ENCODE measurements at regions not wholly inside any gene's neighbourhood (a gene's known extent, or its start where the extent isn't known, plus 50 kb on each side); places are given as distances from the start of the nearest gene placed in this dataset.
A peak's percentile ranks its signal among the peaks of the same experiment; 100 is the strongest.
"Not testable (repeated sequence)": the region's sequence is repeated elsewhere in the genome, so short reads cannot be mapped to it uniquely, and the experiment has no call there.

DNA sequence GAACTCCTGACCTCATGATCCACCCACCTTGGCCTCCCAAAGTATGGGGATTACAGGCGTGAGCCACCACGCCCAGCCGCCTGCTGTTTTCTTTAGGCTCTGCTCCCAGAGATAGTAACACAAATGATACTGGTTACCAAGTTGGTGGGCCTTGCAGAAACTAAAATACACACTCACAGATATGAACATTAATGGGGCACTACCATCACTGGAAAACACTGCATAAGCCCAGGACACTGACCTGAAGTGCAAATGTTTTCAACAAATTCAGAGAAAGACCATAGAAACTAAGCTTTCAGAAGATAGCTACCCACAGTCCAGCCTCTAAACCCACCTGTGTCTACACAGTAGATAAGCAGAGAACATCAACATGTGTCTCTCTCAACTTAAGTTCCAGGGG, 180.5 kb downstream of the FCRL5 start:
- no peak for DNase-seq
- Mint-ChIP-seq H3K27ac (no peak overlapping the region), H3K4me1 (no peaks in the 10 kb centered on the region), H3K27me3 (peaks cover 21% of the 10 kb centered on the region), H3K4me3 (no peak overlapping the region), H3K9me3 (no peaks in the 10 kb centered on the region), H3K36me3 (ENCODE audit: low read depth) (no peaks in the 10 kb centered on the region)
- POLR2A ChIA-PET: no interaction called here
- CTCF ChIA-PET: interaction anchor here (0.7 to 1.2 kb wide), 2 partner anchors 11 to 134 kb away, joined by 3 read pairs; no protein-coding TSS in a partner anchor

DNA sequence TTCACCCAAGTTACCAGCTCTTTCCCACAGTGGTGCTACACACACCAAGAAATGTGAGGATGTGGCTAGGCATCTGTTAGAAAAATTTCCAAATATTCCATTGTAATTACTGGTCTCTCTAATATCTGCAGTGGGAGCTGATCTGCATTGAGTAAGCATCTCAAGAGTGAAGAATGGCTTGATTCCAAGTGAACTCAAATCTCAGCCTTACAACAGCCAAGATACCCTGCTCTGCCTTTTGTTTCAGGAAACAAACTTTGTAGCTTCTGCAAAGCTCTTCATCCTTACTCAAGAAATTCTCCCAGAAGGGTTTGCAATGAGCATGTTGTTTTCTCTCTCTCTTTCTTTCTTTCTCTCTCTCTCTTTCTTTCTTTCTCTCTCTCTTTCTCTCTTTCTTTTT, 181.1 kb downstream of the FCRL5 start:
- no peaks in the 10 kb centered on the region for H3K36me3 Mint-ChIP-seq (ENCODE audit: low read depth)
- H3K9me3 Mint-ChIP-seq: no peaks in the 10 kb centered on the region
- no peak overlapping the region for H3K4me3 Mint-ChIP-seq
- ChIA-PET POLR2A (no interaction called here), CTCF (interaction anchor here (0.7 to 1.3 kb wide), 8 partner anchors 9 to 134 kb away, joined by 3 to 6 read pairs (median 3); no protein-coding TSS in a partner anchor)
- peaks cover 20% of the 10 kb centered on the region for H3K27me3 Mint-ChIP-seq
- H3K4me1 Mint-ChIP-seq: no peaks in the 10 kb centered on the region
- H3K27ac Mint-ChIP-seq: no peak overlapping the region
- DNase-seq: no peak

DNA sequence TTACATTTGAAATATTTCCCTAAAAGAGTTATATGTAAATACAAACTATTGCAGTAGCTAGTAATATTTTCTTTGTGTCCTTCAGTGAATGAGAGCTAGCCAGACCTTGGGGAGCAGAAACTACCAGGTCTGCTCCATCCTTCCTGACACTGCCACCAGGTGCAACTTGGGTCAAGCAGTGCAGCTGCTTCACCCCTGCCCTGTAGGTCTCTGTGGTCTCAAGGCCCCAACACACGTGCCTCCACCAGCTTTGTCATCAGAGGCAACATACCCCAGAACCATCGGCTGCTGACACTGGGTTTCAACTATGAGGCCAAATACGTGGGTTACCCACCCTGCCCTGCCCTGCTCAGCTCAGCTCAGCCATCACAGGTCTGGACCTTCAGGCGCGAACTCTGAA, 181.6 kb downstream of the FCRL5 start:
- Mint-ChIP-seq H3K36me3 (ENCODE audit: low read depth) (no peaks in the 10 kb centered on the region), H3K9me3 (no peaks in the 10 kb centered on the region)

DNA sequence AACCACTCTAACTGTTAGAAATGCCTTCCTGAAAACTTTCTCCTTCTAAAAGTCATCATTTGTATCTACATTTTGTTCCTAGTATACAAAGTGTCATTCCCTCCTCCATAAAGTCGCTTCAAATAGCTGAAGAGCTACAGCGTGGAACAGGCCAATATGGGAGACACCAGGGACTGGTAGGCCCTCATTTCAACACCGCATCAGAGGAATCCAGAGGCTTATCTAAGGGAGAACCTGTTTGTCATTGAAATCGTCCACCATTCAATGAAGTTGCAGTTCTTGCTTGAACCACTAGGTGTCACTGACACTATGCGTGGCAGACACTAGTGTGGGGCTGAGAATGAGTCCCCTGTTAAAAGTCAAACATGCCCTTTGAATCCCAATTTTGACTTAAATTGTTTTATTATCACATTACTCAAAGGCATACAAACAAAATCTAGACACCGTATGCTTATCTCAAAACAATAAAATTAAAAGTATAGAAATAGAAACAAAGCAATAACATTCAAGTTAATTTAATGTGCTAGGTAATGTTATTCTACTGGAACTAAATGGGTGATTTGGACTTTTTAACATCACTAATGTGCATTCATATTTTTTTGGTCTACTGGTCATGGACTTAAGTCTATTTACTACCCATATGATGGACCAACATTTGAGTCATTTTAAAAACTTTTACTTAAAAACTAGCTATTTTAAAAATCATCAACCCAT, 182.3 kb downstream of the FCRL5 start:
- H3K4me3 Mint-ChIP-seq: no peak overlapping the region
- peak; percentile 32 for DNase-seq
- ChIA-PET CTCF (interaction anchor here (0.6 to 1.7 kb wide), 12 partner anchors 10 to 321 kb away, joined by 3 to 6 read pairs (median 3); no protein-coding TSS in a partner anchor), POLR2A (no interaction called here)
- H3K36me3 Mint-ChIP-seq (ENCODE audit: low read depth): no peaks in the 10 kb centered on the region
- no peaks in the 10 kb centered on the region for H3K4me1 Mint-ChIP-seq
- H3K27ac Mint-ChIP-seq: no peak overlapping the region
- H3K27me3 Mint-ChIP-seq: peaks cover 18% of the 10 kb centered on the region
- H3K9me3 Mint-ChIP-seq: no peaks in the 10 kb centered on the region

More for the DNA sequence above, 181.6 kb downstream of the FCRL5 start:
- Mint-ChIP-seq H3K27me3 (peaks cover 19% of the 10 kb centered on the region), H3K27ac (no peak overlapping the region), H3K4me3 (no peak overlapping the region), H3K4me1 (no peaks in the 10 kb centered on the region)
- DNase-seq: no peak
- ChIA-PET POLR2A (no interaction called here), CTCF (interaction anchor here (0.6 to 1.3 kb wide), 10 partner anchors 10 to 320 kb away, joined by 3 to 6 read pairs (median 3); no protein-coding TSS in a partner anchor)

DNA sequence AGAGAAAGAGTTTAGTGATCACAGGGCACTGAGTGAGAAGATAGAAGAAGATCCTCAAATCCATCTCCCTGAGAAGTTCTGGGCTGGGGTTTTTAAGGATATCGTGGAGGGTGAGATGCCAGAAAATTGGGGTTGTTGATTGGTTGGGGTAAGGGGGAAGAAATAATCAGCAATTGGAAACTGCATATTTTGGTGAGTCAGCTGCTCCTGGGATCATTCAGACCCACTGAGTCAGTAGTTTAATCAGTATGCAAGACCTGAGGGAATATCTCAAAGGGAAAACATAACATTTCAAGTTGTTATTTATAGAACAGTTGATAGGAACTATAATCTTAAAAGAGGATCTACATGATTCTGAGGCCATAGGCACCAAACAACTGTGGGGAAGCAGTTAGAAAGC, 183.4 kb downstream of the FCRL5 start:
- not testable (repeated sequence) for H3K9me3 Mint-ChIP-seq
- CTCF ChIA-PET: interaction anchor here (1.0 to 1.7 kb wide), 3 partner anchors 10 to 117 kb away, joined by 3 to 5 read pairs (median 4); no protein-coding TSS in a partner anchor

DNA sequence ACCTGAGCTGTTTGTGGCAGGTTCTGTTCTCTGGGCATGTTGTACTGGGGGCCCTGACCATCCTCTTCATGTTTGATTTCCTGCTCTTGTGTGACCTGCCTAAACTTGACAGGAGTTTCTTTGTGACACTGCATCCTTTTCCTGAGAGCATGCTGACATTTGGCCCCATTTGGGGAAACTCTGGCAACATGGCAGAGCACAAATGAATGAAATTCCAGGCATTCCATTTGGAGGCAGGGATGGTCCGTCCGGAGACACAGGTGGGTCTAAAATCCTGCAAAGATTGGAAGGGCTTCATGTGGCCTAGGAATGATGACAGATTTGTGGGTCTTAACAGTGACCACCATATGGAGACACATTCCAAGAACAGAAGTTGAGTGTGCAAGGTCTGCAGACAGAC, 184.0 kb downstream of the FCRL5 start:
- Mint-ChIP-seq H3K4me1 (no peaks in the 10 kb centered on the region), H3K4me3 (no peak overlapping the region), H3K36me3 (ENCODE audit: low read depth) (no peaks in the 10 kb centered on the region), H3K27ac (no peak overlapping the region), H3K27me3 (peaks cover 14% of the 10 kb centered on the region), H3K9me3 (no peaks in the 10 kb centered on the region)
- CTCF ChIA-PET: no interaction called here
- POLR2A ChIA-PET: no interaction called here
- no peak for DNase-seq

More for the DNA sequence above, 183.4 kb downstream of the FCRL5 start:
- peaks cover 17% of the 10 kb centered on the region for H3K27me3 Mint-ChIP-seq
- H3K36me3 Mint-ChIP-seq (ENCODE audit: low read depth); H3K4me3 Mint-ChIP-seq; H3K27ac Mint-ChIP-seq; POLR2A ChIA-PET; H3K4me1 Mint-ChIP-seq; DNase-seq: not testable (repeated sequence)

DNA sequence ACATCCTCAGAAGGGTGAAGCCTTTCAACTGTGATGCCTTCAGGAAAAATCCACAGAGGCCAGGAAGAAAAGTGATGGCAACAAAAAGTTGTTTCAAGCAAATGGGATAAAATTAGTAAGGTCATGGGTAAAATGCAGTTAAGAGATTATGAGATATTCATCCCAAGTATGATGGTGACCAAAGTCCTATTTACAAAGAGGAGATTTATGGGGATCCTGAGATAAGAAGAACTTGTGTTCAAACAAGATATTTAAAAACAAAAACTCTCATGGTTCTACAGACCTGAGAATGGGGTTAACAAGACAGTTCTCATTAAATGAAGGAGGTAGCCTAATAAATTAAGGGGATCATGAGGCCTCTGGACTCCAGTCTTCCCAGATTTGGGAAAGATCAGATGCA, 184.4 kb downstream of the FCRL5 start:
- Mint-ChIP-seq H3K9me3 (no peaks in the 10 kb centered on the region), H3K27ac (no peak overlapping the region), H3K4me1 (no peaks in the 10 kb centered on the region)

DNA sequence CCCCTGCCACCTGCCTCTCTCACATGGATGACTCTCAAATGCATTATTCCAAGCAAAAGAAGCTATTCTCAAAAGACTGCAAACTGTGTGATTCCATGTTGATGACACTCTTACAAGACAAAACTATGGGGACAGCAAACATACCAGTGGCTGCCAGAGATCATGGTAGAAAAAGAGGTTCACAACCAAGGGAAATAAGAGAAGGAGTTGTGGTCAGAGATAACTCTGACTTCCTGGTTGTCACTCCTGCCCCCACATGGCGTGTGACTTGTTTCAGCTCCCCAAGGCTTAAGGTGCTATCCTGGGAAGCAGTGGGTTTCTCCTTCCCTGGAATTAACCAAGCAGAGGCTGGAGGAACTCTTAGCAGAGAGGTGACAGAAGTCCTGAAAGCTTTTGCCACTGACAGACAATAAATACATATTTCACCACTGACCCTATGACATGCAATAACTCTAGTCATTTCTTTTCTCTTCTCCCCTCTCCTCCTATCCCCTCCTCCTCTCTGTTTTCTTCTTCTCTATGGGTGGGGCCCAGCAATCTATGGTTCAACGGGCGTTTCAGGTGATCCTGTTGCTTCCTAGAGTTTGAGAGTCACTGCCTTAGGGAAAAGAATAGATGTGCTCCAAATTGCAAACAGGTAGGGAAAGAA, 185.1 kb downstream of the FCRL5 start:
- Mint-ChIP-seq H3K27ac (no peak overlapping the region), H3K4me3 (no peak overlapping the region), H3K36me3 (ENCODE audit: low read depth) (no peaks in the 10 kb centered on the region), H3K9me3 (no peaks in the 10 kb centered on the region), H3K4me1 (no peaks in the 10 kb centered on the region), H3K27me3 (peaks cover 14% of the 10 kb centered on the region)
- DNase-seq: no peak
- ChIA-PET CTCF (no interaction called here), POLR2A (no interaction called here)

More for the DNA sequence above, 184.4 kb downstream of the FCRL5 start:
- DNase-seq: no peak
- CTCF ChIA-PET: no interaction called here
- no peak overlapping the region for H3K4me3 Mint-ChIP-seq
- H3K36me3 Mint-ChIP-seq (ENCODE audit: low read depth): no peaks in the 10 kb centered on the region
- peaks cover 14% of the 10 kb centered on the region for H3K27me3 Mint-ChIP-seq
- POLR2A ChIA-PET: no interaction called here

DNA sequence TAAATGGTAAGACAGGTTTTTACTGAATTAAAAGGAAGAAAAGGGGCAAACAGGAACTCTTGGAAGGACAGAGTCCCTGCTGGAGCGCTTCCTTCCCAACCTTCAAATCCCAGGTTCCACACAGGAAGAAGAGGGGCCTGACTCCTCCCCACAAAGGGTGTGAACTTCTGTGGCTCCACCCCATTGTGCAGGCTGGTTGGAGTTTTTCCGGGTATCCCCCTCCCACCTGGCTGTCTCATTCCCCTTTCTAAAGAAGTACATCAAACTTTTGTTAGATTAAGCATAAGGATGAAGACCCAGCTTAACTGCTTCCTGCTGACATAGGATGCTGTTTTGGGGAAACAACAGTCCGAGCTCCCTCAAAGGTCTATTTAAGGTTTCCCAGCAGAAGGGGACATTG, 187.7 kb downstream of the FCRL5 start:
- H3K4me3 Mint-ChIP-seq: no peak overlapping the region
- H3K36me3 Mint-ChIP-seq (ENCODE audit: low read depth): no peaks in the 10 kb centered on the region
- POLR2A ChIA-PET: no interaction called here
- peaks cover 16% of the 10 kb centered on the region for H3K27me3 Mint-ChIP-seq
- H3K4me1 Mint-ChIP-seq: no peaks in the 10 kb centered on the region
- H3K27ac Mint-ChIP-seq: no peak overlapping the region
- no peak for DNase-seq
- CTCF ChIA-PET: no interaction called here
- H3K9me3 Mint-ChIP-seq: no peaks in the 10 kb centered on the region

DNA sequence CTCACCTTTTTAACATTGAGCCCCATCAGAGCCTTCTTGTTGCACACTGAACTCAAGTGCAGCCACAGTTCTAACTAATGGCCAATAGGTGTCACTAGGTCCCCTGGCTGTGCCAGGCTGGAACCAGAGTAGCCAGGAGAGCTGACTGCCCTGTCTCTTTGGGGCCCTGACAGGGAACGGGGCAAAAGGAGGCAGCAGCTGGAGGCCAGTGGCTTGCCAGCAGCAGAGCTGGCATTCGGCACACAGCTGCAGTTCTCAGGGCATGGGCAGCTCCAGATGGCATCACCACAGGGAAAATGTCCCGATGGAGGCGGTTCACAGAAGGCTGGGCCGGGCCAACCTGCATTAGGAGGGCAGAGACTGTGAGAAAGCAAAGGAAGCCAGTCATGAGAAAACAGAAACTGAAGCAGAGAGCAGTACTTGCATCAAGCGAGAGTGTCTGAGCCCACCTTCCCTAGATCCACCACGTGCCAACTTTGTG, 188.6 kb downstream of the FCRL5 start:
- no peaks in the 10 kb centered on the region for H3K4me1 Mint-ChIP-seq
- H3K9me3 Mint-ChIP-seq: no peaks in the 10 kb centered on the region
- ChIA-PET CTCF (interaction anchor here (0.6 to 1.1 kb wide), 4 partner anchors 10 to 197 kb away, joined by 3 to 4 read pairs (median 3); no protein-coding TSS in a partner anchor), POLR2A (no interaction called here)
- H3K27ac Mint-ChIP-seq: no peak overlapping the region
- no peak for DNase-seq
- no peak overlapping the region for H3K4me3 Mint-ChIP-seq
- peaks cover 12% of the 10 kb centered on the region for H3K27me3 Mint-ChIP-seq
- H3K36me3 Mint-ChIP-seq (ENCODE audit: low read depth): no peaks in the 10 kb centered on the region

DNA sequence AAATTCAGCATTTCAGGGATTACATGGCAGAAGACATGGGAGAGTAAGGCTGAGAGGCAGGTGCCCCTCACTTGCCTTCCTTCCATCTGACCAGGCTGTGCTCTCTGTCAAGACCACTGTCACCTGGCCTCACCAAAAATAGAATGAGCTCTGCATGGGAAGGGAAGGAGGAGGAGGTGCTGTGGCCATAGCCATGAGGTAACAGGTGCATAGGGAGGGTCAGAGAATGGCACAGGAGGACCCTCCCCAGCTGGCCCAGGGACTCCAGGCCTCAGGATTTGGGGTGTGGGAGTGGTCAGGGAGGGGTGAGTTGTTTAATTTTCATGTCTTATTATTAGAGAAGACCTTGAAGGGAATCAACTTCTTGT, 192.3 kb downstream of the FCRL5 start:
- H3K4me1 Mint-ChIP-seq: no peaks in the 10 kb centered on the region
- ChIA-PET POLR2A (no interaction called here), CTCF (interaction anchor here (2.0 kb wide), 1 partner anchor 9 kb away, joined by 5 read pairs; no protein-coding TSS in a partner anchor)
- H3K27me3 Mint-ChIP-seq: peaks cover 14% of the 10 kb centered on the region
- no peak overlapping the region for H3K4me3 Mint-ChIP-seq
- H3K36me3 Mint-ChIP-seq (ENCODE audit: low read depth): no peaks in the 10 kb centered on the region
- no peak for DNase-seq
- no peaks in the 10 kb centered on the region for H3K9me3 Mint-ChIP-seq
- no peak overlapping the region for H3K27ac Mint-ChIP-seq

DNA sequence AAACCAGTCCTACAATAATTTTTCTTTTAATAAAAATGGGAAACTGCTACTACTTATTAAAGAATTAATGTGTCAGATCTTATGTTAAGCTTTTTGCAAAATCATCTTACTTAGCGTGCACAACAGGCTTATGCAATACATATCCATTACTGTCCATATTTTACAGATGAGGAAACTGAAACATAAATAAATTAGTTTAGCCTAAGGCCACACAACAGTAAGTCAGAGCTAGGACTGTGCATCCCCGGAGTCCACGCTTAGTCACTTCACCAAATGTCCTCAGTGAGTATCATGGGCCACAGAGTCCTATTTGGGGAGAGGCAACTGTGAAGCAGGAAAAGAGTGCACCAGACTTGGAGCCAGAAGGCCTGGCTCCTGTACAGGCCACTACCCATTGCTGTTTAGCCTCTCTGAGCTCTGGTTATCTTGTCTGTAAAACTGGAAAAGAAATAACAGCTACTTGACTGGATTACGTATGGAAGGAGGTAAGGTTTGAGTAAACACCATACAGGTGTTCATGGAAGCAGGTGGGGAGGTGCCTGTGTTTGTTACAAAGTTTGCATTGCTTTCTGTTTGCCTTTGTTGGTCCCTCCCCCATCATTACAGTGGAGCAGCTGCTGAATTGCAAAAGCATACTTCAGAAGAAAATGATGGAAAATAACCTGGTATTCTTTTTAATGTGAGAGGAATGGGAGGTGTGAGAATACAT, 192.8 kb downstream of the FCRL5 start:
- POLR2A ChIA-PET: no interaction called here

DNA sequence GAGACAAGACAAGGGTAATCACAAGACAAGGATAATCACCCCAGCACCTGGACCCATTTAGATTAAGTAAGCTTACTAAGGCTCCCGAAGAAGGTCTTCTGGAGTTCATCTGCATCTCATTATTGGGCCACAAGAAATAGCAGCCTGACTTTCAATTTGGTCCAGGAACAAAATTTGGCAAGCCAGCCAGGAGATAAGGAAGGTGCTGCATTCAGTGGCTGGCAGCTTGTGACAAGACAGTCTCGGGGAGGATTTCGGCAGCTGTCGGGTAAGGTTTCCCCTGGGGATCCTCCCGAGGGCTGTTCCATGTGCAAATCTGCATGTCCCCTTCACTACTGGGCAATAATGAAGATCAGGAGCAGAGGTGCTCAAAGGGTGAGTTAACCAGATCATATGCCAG, 195.2 kb downstream of the FCRL5 start:
- peaks cover 14% of the 10 kb centered on the region for H3K27me3 Mint-ChIP-seq
- no peaks in the 10 kb centered on the region for H3K36me3 Mint-ChIP-seq (ENCODE audit: low read depth)
- H3K4me1 Mint-ChIP-seq: no peaks in the 10 kb centered on the region
- ChIA-PET POLR2A (no interaction called here), CTCF (interaction anchor here (1.3 kb wide), 1 partner anchor 161 kb away, joined by 3 read pairs; no protein-coding TSS in a partner anchor)
- no peak for DNase-seq
- H3K9me3 Mint-ChIP-seq: no peaks in the 10 kb centered on the region
- H3K27ac Mint-ChIP-seq: no peak overlapping the region
- H3K4me3 Mint-ChIP-seq: no peak overlapping the region

More for the DNA sequence above, 192.8 kb downstream of the FCRL5 start:
- H3K9me3 Mint-ChIP-seq: no peaks in the 10 kb centered on the region
- CTCF ChIA-PET: interaction anchor here (2.0 kb wide), 1 partner anchor 10 kb away, joined by 5 read pairs; no protein-coding TSS in a partner anchor
- H3K36me3 Mint-ChIP-seq (ENCODE audit: low read depth): no peaks in the 10 kb centered on the region
- DNase-seq: no peak
- no peaks in the 10 kb centered on the region for H3K4me1 Mint-ChIP-seq
- no peak overlapping the region for H3K27ac Mint-ChIP-seq
- H3K4me3 Mint-ChIP-seq: no peak overlapping the region
- peaks cover 14% of the 10 kb centered on the region for H3K27me3 Mint-ChIP-seq

Measured in activated CD4-positive, alpha-beta memory T cell treated with anti-CD3 and anti-CD28 coated beads, Interleukin-2, amount 10 ng/mL, durations not matched to agents 7 days and 5 days (primary cell).